Parathyroid adenoma (tissue), 2 donors: ENCODE measurements at regions not wholly inside any gene's neighbourhood (a gene's known extent, or its start where the extent isn't known, plus 50 kb on each side); places are given as distances from the start of the nearest gene placed in this dataset.
"Not testable (repeated sequence)": the region's sequence is repeated elsewhere in the genome, so short reads cannot be mapped to it uniquely, and the experiment has no call there.

Source experiments
- H2AFZ ChIP-seq: fragments of 300-600 bp; sonication (generic); one replicate; pipeline ENCODE4 v1.7.0; 2017; ENCODE audit warnings: antibody characterized with exemption, mild to moderate bottlenecking
- H3K27ac ChIP-seq: fragments of 300-600 bp; sonication (generic); one replicate; pipeline ENCODE4 v1.7.0; 2017
- H3K27me3 ChIP-seq: fragments of 300-600 bp; sonication (generic); one replicate; pipeline ENCODE4 v1.7.0; 2017; ENCODE audit warnings: low read length; ENCODE audit not compliant: control insufficient read depth, insufficient read depth
- H3K36me3 ChIP-seq: fragments of 300-600 bp; sonication (generic); one replicate; pipeline ENCODE4 v1.7.0; 2017; ENCODE audit warnings: low read length; ENCODE audit not compliant: control insufficient read depth, insufficient read depth
- H3K4me1 ChIP-seq: fragments of 300-600 bp; sonication (generic); one replicate; pipeline ENCODE4 v1.7.0; 2017; ENCODE audit warnings: control low read depth
- H3K4me2 ChIP-seq: fragments of 300-600 bp; sonication (generic); one replicate; pipeline ENCODE4 v1.7.0; 2017; ENCODE audit warnings: low read length
- H3K4me3 ChIP-seq: fragments of 300-600 bp; sonication (generic); one replicate; pipeline ENCODE4 v1.7.0; 2017; ENCODE audit warnings: low read depth, low read length
- H3K79me2 ChIP-seq: fragments of 300-600 bp; sonication (generic); one replicate; pipeline ENCODE4 v1.7.0; 2017; ENCODE audit warnings: control low read depth
- H3K9ac ChIP-seq: fragments of 300-600 bp; sonication (generic); one replicate; pipeline ENCODE4 v1.7.0; 2017; ENCODE audit warnings: mild to moderate bottlenecking
- H3K9me3 ChIP-seq: fragments of 300-600 bp; sonication (generic); one replicate; pipeline ENCODE4 v1.7.0; 2017; ENCODE audit warnings: low read length; ENCODE audit not compliant: control insufficient read depth
- TF ChIP-seq, protein P1 (sequence below): fragments of 300-600 bp; sonication (generic); IDR thresholded peaks from one replicate; pipeline ENCODE4 v1.7.0; 2017; ENCODE audit warnings: antibody characterized with exemption, mild to moderate bottlenecking
- donor health status: primary hyperparathyroidism.

DNA sequence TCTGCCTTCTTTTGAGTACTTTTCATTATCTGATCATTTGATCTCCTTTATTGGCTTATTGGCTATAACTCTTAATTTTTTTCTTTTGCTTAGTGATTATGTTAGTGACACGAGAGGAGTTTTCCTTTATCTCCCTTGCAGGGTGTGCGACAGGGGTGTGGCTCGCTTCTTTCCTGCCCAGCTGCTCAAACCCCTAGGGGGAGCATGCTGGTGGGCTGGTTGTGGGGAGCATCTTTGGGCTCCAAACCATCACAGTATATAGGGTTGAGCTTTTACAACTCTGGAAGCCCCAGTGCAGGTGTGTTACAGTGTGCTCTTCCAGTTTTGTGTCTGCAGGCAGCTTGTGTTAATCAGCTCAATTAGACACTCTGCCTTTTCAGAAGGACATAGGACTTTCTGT lies 357.0 kb upstream of the TMEFF2 start:
- Histone ChIP-seq H3K4me3 (no peak overlapping the region), H3K27ac (no peak overlapping the region), H3K4me2 (no peak overlapping the region), H3K36me3 (no peaks in the 10 kb centered on the region), H2AFZ (no peak overlapping the region), H3K9me3 (no peaks in the 10 kb centered on the region), H3K4me1 (no peaks in the 10 kb centered on the region), H3K27me3 (no peaks in the 10 kb centered on the region), H3K79me2 (no peaks in the 10 kb centered on the region), H3K9ac (no peak overlapping the region)
- TF ChIP-seq, protein P1, sequence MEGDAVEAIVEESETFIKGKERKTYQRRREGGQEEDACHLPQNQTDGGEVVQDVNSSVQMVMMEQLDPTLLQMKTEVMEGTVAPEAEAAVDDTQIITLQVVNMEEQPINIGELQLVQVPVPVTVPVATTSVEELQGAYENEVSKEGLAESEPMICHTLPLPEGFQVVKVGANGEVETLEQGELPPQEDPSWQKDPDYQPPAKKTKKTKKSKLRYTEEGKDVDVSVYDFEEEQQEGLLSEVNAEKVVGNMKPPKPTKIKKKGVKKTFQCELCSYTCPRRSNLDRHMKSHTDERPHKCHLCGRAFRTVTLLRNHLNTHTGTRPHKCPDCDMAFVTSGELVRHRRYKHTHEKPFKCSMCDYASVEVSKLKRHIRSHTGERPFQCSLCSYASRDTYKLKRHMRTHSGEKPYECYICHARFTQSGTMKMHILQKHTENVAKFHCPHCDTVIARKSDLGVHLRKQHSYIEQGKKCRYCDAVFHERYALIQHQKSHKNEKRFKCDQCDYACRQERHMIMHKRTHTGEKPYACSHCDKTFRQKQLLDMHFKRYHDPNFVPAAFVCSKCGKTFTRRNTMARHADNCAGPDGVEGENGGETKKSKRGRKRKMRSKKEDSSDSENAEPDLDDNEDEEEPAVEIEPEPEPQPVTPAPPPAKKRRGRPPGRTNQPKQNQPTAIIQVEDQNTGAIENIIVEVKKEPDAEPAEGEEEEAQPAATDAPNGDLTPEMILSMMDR = no peak

DNA sequence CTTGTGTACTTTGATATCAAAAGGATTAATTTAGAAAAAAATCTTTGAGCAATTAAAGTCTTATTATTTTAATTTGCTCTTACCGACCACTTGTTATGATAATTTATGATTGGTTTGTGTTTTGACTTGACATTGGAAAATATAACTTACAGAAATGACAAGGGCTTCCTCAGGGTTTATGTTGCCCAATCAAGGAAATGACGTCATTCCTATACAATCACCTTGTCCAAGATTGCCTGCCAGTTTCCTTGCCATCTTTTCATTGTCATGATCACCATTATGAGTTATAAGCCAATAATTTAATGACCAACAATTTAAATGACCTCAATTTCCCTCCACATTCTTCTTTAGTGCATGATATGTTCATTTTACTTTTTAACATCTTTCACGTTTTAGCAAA lies 351.8 kb upstream of the TMEFF2 start:
- Histone ChIP-seq H3K4me1 (no peaks in the 10 kb centered on the region), H3K79me2 (no peaks in the 10 kb centered on the region), H3K27ac (no peak overlapping the region), H3K4me2 (no peak overlapping the region), H3K4me3 (no peak overlapping the region), H3K27me3 (no peaks in the 10 kb centered on the region), H3K9ac (no peak overlapping the region), H2AFZ (no peak overlapping the region), H3K9me3 (no peaks in the 10 kb centered on the region), H3K36me3 (no peaks in the 10 kb centered on the region)
- TF ChIP-seq, protein P1 = no peak

DNA sequence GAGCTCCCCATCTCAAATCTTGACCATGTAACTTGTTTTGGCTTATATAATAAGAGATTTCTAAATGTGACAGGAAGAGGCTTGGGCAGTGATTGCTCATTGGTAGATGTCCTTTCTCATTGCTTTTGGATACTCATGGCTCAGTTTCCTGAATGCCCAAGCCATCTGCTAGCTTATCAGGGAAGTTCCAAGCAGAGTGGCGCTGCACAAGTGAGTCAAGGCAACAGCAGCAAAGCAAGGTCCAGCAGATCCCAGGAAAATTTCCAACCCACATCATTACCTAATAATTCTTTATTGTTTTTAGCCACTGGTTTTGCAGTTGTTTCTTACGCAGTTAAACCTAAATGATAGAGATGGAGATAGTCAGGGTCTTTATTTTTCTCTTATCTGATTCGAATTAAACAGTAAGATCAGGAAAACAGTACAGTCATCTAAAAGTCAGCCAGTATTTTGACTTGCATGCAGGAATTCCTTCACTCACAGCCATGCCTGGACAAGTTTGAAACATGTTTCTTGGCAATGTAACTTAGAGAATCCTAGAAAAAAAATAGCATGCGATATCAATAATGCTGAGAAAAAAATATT lies 349.7 kb upstream of the TMEFF2 start:
- Histone ChIP-seq H3K9ac (no peak overlapping the region), H3K4me1 (no peaks in the 10 kb centered on the region), H2AFZ (no peak overlapping the region), H3K36me3 (no peaks in the 10 kb centered on the region), H3K4me2 (no peak overlapping the region), H3K4me3 (no peak overlapping the region), H3K79me2 (no peaks in the 10 kb centered on the region), H3K9me3 (no peaks in the 10 kb centered on the region), H3K27me3 (no peaks in the 10 kb centered on the region), H3K27ac (no peak overlapping the region)
- TF ChIP-seq, protein P1 = no peak

DNA sequence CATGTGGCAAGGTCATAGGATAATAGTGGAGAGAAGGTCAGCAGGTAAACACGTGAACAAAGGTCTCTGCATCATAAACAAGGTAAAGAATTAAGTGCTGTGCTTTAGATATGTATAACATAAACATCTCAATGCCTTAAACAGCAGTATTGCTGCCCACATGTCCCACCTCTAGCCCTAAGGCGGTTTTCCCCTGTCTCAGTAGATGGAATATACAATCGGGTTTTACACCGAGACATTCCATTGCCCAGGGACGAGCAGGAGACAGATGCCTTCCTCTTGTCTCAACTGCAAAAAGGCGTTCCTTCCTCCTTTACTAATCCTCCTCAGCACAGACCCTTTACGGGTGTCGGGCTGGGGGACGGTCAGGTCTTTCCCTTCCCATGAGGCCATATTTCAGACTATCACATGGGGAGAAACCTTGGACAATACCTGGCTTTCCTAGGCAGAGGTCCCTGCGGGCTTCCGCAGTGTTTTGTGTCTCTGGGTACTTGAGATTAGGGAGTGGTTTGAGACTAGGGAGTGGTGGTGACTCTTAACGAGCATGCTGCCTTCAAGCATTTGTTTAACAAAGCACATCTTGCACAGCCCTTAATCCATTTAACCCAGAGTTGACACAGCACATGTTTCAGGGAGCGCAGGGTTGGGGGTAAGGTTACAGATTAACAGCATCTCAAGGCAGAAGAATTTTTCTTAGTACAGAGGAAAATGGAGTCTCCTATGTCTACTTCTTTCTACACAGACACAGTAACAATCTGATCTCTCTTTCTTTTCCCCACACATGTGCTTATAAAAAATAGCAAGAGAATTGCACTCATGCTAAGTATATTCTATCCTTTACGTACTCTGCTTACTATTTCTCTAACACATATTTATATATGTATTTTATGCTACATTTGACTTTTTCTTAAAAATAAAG lies 347.7 kb upstream of the TMEFF2 start:
- not testable (repeated sequence) for H3K9me3 ChIP-seq, H3K27ac ChIP-seq

DNA sequence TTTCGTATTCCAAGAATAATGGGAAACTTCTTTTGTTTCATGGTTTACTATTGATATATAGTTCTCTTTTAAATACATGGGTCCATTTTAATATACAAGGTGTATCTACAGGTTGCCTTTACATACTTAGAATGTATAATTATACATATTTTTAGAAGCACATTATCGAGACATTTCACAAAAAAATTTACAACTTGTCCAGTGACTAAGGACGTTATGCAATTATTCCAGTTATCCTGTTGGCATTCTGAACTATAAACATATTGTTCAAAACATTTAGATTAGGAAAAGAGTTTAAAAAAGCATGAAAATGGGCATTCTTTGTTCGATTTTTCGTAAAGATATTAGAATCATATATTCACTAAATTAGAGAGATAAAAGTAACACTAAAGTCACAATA lies 344.6 kb upstream of the TMEFF2 start:
- TF ChIP-seq, protein P1 = no peak
- Histone ChIP-seq H3K9ac (no peak overlapping the region), H3K36me3 (no peaks in the 10 kb centered on the region), H3K4me1 (no peaks in the 10 kb centered on the region), H3K27ac (no peak overlapping the region), H2AFZ (no peak overlapping the region), H3K4me2 (no peak overlapping the region), H3K79me2 (no peaks in the 10 kb centered on the region), H3K27me3 (no peaks in the 10 kb centered on the region), H3K4me3 (no peak overlapping the region), H3K9me3 (no peaks in the 10 kb centered on the region)

More for the DNA sequence above, 347.7 kb upstream of the TMEFF2 start:
- not testable (repeated sequence) for H3K4me3 ChIP-seq, H2AFZ ChIP-seq, H3K79me2 ChIP-seq, H3K27me3 ChIP-seq, H3K36me3 ChIP-seq, H3K4me2 ChIP-seq, H3K4me1 ChIP-seq, H3K9ac ChIP-seq
